Gastroesophageal sphincter (tissue), 2 donors: ENCODE measurements at regions not wholly inside any gene's neighbourhood (a gene's known extent, or its start where the extent isn't known, plus 50 kb on each side); places are given as distances from the start of the nearest gene placed in this dataset.

Experiments used
- POLR2A ChIP-seq, 2 donors: fragments of 450-650 bp; IDR thresholded peaks; one replicate each; pipeline ENCODE4 v1.6.1; 2017; ENCODE audit warnings: antibody characterized with exemption in 2 of 2, mild to moderate bottlenecking in 2 of 2, moderate library complexity in 1 of 2
- POLR2AphosphoS5 ChIP-seq: sonication (generic); formaldehyde crosslinking; IDR thresholded peaks from one replicate; pipeline ENCODE4 v1.6.1; 2017; ENCODE audit warnings: antibody characterized with exemption

DNA sequence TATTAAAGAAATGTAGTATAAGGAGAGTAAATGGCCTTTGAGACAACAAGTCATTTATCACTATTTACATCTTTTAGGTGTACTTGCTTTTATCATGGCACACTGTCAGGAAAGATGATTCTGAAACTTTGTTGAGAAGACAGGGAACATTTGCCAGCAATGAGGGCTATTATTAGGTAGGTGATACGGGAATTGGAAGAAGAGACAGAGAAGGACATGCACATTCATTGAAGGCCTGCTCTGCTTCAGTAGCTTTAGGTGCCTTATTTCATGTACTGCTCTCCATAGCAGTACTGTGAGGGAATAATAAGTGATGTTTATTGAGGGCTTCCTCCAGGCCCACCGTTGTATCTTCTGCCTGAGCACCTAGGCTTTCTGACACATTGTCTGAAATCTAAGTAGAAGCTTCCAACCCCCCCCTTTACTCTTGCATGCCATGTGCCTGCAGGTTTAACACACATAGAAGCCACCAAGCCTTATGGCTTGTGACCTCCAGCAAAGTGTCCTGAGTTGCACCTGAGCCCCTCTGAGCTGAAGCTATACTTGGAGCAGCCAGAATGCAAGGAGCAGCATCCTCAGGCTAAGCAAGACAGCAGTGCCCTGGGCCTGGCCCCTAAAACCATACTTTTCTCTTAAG lies 275.2 kb upstream of the VLDLR start:
- TF ChIP-seq POLR2A (IDR thresholded peaks at IDR 0.05) = no peak
- no peak for TF ChIP-seq POLR2AphosphoS5
